Spleen (tissue), 7 donors: ENCODE measurements at regions not wholly inside any gene's neighbourhood (a gene's known extent, or its start where the extent isn't known, plus 50 kb on each side); places are given as distances from the start of the nearest gene placed in this dataset.
"Not testable (repeated sequence)": the region's sequence is repeated elsewhere in the genome, so short reads cannot be mapped to it uniquely, and the experiment has no call there.

Experiments used
- POLR2A ChIP-seq, 3 donors: fragments of 450-650 bp; IDR thresholded peaks; one replicate each; pipeline ENCODE4 v1.5.1; 2017; ENCODE audit warnings: antibody characterized with exemption in 3 of 3, mild to moderate bottlenecking in 1 of 3
- TF ChIP-seq, protein P1 (sequence below), 11 experiments: fragments of 200-600 bp in 7 of 11; fragments of 450-650 bp in 4 of 11; sonication (generic) in 4 of 11; IDR thresholded peaks in 8 of 11; conservative IDR thresholded peaks in 3 of 11; 1 replicate in 7 of 11; 2 replicates in 4 of 11; pipeline versions ENCODE4 v1.4.0 to v1.8.0; 2016 to 2021; ENCODE audit warnings: antibody characterized with exemption in 11 of 11, inconsistent platforms in 4 of 11, mild to moderate bottlenecking in 1 of 11
- donor health status: DM: no; HTN: no; CAD: no; lungs with moderate emphysema.
- donor health status: DM: no; HTN: no; CAD: no.
- donor health status: DM: no; HTN: no; CAD: no.

DNA sequence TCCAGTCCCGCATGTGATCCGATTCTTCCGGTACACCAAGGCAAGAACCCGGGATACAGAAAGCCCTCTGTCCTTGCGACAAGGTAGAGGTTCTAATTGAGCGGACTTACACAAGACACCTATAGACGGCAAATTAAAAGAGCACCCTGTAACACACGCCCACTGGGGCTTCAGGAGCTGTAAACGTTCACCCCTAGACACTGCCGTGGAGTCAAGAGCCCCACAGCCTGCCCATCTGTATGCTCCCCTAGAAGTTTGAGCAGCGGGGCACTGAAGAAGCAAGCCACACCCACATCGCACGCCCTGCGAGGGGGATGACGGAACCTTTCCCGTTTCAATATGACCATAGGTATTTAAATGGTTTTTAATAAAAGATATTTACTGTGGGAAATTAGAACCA lies 696.3 kb upstream of the MMS22L start:
- TF ChIP-seq, protein P1, sequence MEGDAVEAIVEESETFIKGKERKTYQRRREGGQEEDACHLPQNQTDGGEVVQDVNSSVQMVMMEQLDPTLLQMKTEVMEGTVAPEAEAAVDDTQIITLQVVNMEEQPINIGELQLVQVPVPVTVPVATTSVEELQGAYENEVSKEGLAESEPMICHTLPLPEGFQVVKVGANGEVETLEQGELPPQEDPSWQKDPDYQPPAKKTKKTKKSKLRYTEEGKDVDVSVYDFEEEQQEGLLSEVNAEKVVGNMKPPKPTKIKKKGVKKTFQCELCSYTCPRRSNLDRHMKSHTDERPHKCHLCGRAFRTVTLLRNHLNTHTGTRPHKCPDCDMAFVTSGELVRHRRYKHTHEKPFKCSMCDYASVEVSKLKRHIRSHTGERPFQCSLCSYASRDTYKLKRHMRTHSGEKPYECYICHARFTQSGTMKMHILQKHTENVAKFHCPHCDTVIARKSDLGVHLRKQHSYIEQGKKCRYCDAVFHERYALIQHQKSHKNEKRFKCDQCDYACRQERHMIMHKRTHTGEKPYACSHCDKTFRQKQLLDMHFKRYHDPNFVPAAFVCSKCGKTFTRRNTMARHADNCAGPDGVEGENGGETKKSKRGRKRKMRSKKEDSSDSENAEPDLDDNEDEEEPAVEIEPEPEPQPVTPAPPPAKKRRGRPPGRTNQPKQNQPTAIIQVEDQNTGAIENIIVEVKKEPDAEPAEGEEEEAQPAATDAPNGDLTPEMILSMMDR (IDR thresholded peaks at IDR 0.05 in 8 of 11, conservative IDR thresholded peaks at IDR 0.05 in 3 of 11), result not testable (repeated sequence)
- not testable (repeated sequence) for TF ChIP-seq POLR2A (IDR thresholded peaks at IDR 0.05)
